ENCODE measurements at regions not wholly inside any gene's neighbourhood (a gene's known extent, or its start where the extent isn't known, plus 50 kb on each side); places are given as distances from the start of the nearest gene placed in this dataset.

GRCh38 chrX:98068024-98068580 is 1184.4 kb downstream of the RPA4 start:
- TF ChIP-seq, protein P1, sequence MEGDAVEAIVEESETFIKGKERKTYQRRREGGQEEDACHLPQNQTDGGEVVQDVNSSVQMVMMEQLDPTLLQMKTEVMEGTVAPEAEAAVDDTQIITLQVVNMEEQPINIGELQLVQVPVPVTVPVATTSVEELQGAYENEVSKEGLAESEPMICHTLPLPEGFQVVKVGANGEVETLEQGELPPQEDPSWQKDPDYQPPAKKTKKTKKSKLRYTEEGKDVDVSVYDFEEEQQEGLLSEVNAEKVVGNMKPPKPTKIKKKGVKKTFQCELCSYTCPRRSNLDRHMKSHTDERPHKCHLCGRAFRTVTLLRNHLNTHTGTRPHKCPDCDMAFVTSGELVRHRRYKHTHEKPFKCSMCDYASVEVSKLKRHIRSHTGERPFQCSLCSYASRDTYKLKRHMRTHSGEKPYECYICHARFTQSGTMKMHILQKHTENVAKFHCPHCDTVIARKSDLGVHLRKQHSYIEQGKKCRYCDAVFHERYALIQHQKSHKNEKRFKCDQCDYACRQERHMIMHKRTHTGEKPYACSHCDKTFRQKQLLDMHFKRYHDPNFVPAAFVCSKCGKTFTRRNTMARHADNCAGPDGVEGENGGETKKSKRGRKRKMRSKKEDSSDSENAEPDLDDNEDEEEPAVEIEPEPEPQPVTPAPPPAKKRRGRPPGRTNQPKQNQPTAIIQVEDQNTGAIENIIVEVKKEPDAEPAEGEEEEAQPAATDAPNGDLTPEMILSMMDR (IDR thresholded peaks at IDR 0.05; ENCODE audit: low read depth, low read length): no peak
- no peak for TF ChIP-seq EZH2phosphoT487 (IDR thresholded peaks at IDR 0.05; ENCODE audit: low read depth)

All from OCI-LY3 (cell line).